IMR-90 (cell line): ENCODE measurements at regions not wholly inside any gene's neighbourhood (a gene's known extent, or its start where the extent isn't known, plus 50 kb on each side); places are given as distances from the start of the nearest gene placed in this dataset.

ENCODE experiments used
- ATAC-seq: fragments of 200-7000 bp; cut with Tn5 transposase; 2 replicates; pipeline ENCODE4 v1.9.1; 2020; ENCODE audit warnings: low read depth, mild to moderate bottlenecking, moderate library complexity
- BruUV-seq: library from RNA; stranded (reverse); fragments of 400-500 nt; replicated peaks from 2 replicates; lab custom pipeline; 2021; lab: Mats Ljungman, UMichigan
- CTCF ChIA-PET: fragments of 300-600 bp; formaldehyde crosslinking; extraction: SDS; loops from one replicate; lab custom pipeline; 2021; ENCODE audit warnings: antibody characterized with exemption; lab: Yijun Ruan, JAX
- POLR2A ChIA-PET: fragments of 300-600 bp; sonication (Branson Sonifier 250); formaldehyde crosslinking; loops from one replicate; lab custom pipeline; 2022; ENCODE audit warnings: antibody characterized with exemption; ENCODE audit not compliant: unreplicated experiment; lab: Charles Lee
- DNase-seq: peaks from one replicate; pipeline ENCODE4 v3.0.0; 2013
- H2AFZ ChIP-seq: replicated peaks from 2 replicates; pipeline ENCODE3; 2013; ENCODE audit warnings: low read length, mild to moderate bottlenecking; ENCODE audit not compliant: poor library complexity
- H2AK5ac ChIP-seq: 2 replicates; pipeline ENCODE4 v1.6.1; 2013; ENCODE audit warnings: low read depth, low read length, inconsistent platforms
- H2AK9ac ChIP-seq: replicated peaks from 2 replicates; pipeline ENCODE3; 2013; ENCODE audit warnings: mild to moderate bottlenecking, low read depth, low read length, moderate library complexity; ENCODE audit not compliant: poor library complexity
- H2BK120ac ChIP-seq: 2 replicates; pipeline ENCODE4 v1.6.1; 2013; ENCODE audit warnings: low read depth, low read length, inconsistent platforms
- H2BK15ac ChIP-seq: 3 replicates; pipeline ENCODE4 v1.6.1; 2013; ENCODE audit warnings: low read depth, low read length, inconsistent platforms
- H2BK20ac ChIP-seq: 2 replicates; pipeline ENCODE4 v1.6.1; 2013; ENCODE audit warnings: low read depth, mild to moderate bottlenecking, inconsistent platforms, low read length, moderate library complexity
- H2BK5ac ChIP-seq: 2 replicates; pipeline ENCODE4 v1.6.1; 2013; ENCODE audit warnings: mild to moderate bottlenecking, low read depth, low read length, inconsistent platforms; ENCODE audit not compliant: poor library complexity, severe bottlenecking
- H3K14ac ChIP-seq: replicated peaks from 2 replicates; pipeline ENCODE4 v1.6.1; 2013; ENCODE audit warnings: low read depth, low read length, inconsistent platforms
- H3K18ac ChIP-seq: 2 replicates; pipeline ENCODE4 v1.6.1; 2013; ENCODE audit warnings: low read depth, low read length, control low read depth
- H3K23ac ChIP-seq: 2 replicates; pipeline ENCODE4 v1.6.1; 2013; ENCODE audit warnings: low read depth, low read length, inconsistent platforms
- H3K27ac ChIP-seq: 2 replicates; pipeline ENCODE4 v1.5.1; 2013; ENCODE audit warnings: mild to moderate bottlenecking, control low read depth, low read length; ENCODE audit not compliant: insufficient read depth
- H3K27me3 ChIP-seq: 2 replicates; pipeline ENCODE4 v1.6.1; 2013; ENCODE audit warnings: low read length; ENCODE audit not compliant: control insufficient read depth, insufficient read depth
- H3K36me3 ChIP-seq: 2 replicates; pipeline ENCODE4 v1.6.1; 2013; ENCODE audit warnings: low read length, mixed read lengths; ENCODE audit not compliant: control insufficient read depth, insufficient read depth
- H3K4ac ChIP-seq: 2 replicates; pipeline ENCODE4 v1.6.1; 2013; ENCODE audit warnings: low read depth, low read length, inconsistent platforms
- H3K4me1 ChIP-seq: 2 replicates; pipeline ENCODE4 v1.6.1; 2013; ENCODE audit warnings: low read length, mixed read lengths; ENCODE audit not compliant: control insufficient read depth, insufficient read depth
- H3K4me2 ChIP-seq: 2 replicates; pipeline ENCODE4 v1.6.1; 2013; ENCODE audit warnings: low read depth, mild to moderate bottlenecking, control low read depth, low read length, moderate library complexity
- H3K4me3 ChIP-seq: 2 replicates; pipeline ENCODE4 v1.5.1; 2013; ENCODE audit warnings: low read depth, mild to moderate bottlenecking, control low read depth, low read length, moderate library complexity; ENCODE audit not compliant: insufficient read depth
- H3K56ac ChIP-seq: 2 replicates; pipeline ENCODE4 v1.6.1; 2013; ENCODE audit warnings: low read length, inconsistent platforms; ENCODE audit not compliant: insufficient read depth; ENCODE audit errors: extremely low read depth
- H3K79me1 ChIP-seq, 2 experiments: 2 replicates each; pipeline ENCODE4 v1.6.1; 2013; ENCODE audit warnings: low read length in 2 of 2, inconsistent platforms in 1 of 2, low read depth in 1 of 2
- H3K9ac ChIP-seq: 2 replicates; pipeline ENCODE4 v1.6.1; 2013; ENCODE audit warnings: low read depth, low read length, control low read depth
- H3K9me1 ChIP-seq: 2 replicates; pipeline ENCODE4 v1.6.1; 2013; ENCODE audit warnings: low read length, inconsistent platforms; ENCODE audit not compliant: insufficient read depth
- H3K9me3 ChIP-seq: 2 replicates; pipeline ENCODE4 v1.6.1; 2013; ENCODE audit warnings: low read length; ENCODE audit not compliant: control insufficient read depth, insufficient read depth
- H4K20me1 ChIP-seq: 2 replicates; pipeline ENCODE4 v1.6.1; 2013; ENCODE audit warnings: low read length, inconsistent platforms; ENCODE audit not compliant: insufficient read depth
- H4K5ac ChIP-seq: 2 replicates; pipeline ENCODE4 v1.6.1; 2013; ENCODE audit warnings: mild to moderate bottlenecking, low read depth, low read length, control low read depth
- H4K8ac ChIP-seq, 2 experiments: 2 replicates each; pipeline ENCODE4 v1.6.1; 2013; ENCODE audit warnings: low read depth in 2 of 2, low read length in 2 of 2, control low read depth in 1 of 2, inconsistent platforms in 1 of 2
- H4K91ac ChIP-seq: 2 replicates; pipeline ENCODE4 v1.6.1; 2013; ENCODE audit warnings: low read depth, low read length, inconsistent platforms; ENCODE audit not compliant: insufficient read depth
- BHLHE40 ChIP-seq: fragments of 150-350 bp; IDR thresholded peaks from 2 replicates; pipeline ENCODE4 v1.6.1; 2016; ENCODE audit warnings: mild to moderate bottlenecking, low read depth, low read length
- CEBPB ChIP-seq: IDR thresholded peaks from 2 replicates; pipeline ENCODE4 v1.6.1; 2012; ENCODE audit warnings: low read depth, low read length, improper control_type of control experiment
- CHD1 ChIP-seq: IDR thresholded peaks from 2 replicates; pipeline ENCODE4 v1.6.1; 2012; ENCODE audit warnings: low read depth, low read length, improper control_type of control experiment
- FOS ChIP-seq: fragments of 150-350 bp; IDR thresholded peaks from 2 replicates; pipeline ENCODE4 v1.6.1; 2016; ENCODE audit warnings: low read depth, low read length
- MAFK ChIP-seq: IDR thresholded peaks from 2 replicates; pipeline ENCODE4 v1.6.1; 2012; ENCODE audit warnings: low read depth, low read length, improper control_type of control experiment
- MAZ ChIP-seq: IDR thresholded peaks from 2 replicates; pipeline ENCODE4 v1.6.1; 2012; ENCODE audit warnings: low read depth, mild to moderate bottlenecking, low read length, improper control_type of control experiment, moderate library complexity, borderline replicate concordance
- MXI1 ChIP-seq: IDR thresholded peaks from 2 replicates; pipeline ENCODE4 v1.6.1; 2012; ENCODE audit warnings: low read depth, mild to moderate bottlenecking, low read length, moderate library complexity, borderline replicate concordance
- NFE2L2 ChIP-seq: fragments of 150-350 bp; IDR thresholded peaks from 2 replicates; pipeline ENCODE4 v1.6.1; 2016; ENCODE audit warnings: low read depth, mild to moderate bottlenecking, low read length
- POLR2A ChIP-seq: IDR thresholded peaks from 2 replicates; pipeline ENCODE4 v1.6.1; 2012; ENCODE audit warnings: mild to moderate bottlenecking, low read depth, low read length
- RAD21 ChIP-seq: IDR thresholded peaks from 2 replicates; pipeline ENCODE4 v1.6.1; 2012; ENCODE audit warnings: low read length, improper control_type of control experiment
- RCOR1 ChIP-seq: IDR thresholded peaks from 2 replicates; pipeline ENCODE4 v1.6.1; 2012; ENCODE audit warnings: mild to moderate bottlenecking, low read length, improper control_type of control experiment; ENCODE audit not compliant: insufficient replicate concordance
- RFX5 ChIP-seq: IDR thresholded peaks from 2 replicates; pipeline ENCODE4 v1.8.0; 2012; ENCODE audit warnings: low read depth, mild to moderate bottlenecking, low read length, moderate library complexity
- SMC3 ChIP-seq: fragments of 150-350 bp; IDR thresholded peaks from 2 replicates; pipeline ENCODE4 v1.6.1; 2016; ENCODE audit warnings: low read depth, mild to moderate bottlenecking, antibody characterized with exemption, low read length, moderate library complexity
- WGBS, 2 experiments: methylation state at CpG; one replicate each; pipeline versions ENCODE4 v1.1.5 to v1.1.7; 2013; ENCODE audit warnings: missing lambda C conversion rate in 2 of 2; ENCODE audit not compliant: insufficient read length in 1 of 2; ENCODE audit errors: extremely low coverage in 2 of 2; 5-methylcytosine and 5-hydroxymethylcytosine counted together
- dilution Hi-C: fragments of 300-500 bp; cut with HindIII; formaldehyde crosslinking; loops from one replicate; pipeline ENCODE4 v1.14.3; 2018; ENCODE audit warnings: low sequenced_read_pairs; ENCODE audit not compliant: unreplicated experiment
- in situ Hi-C: fragments of 300-500 bp; cut with MboI; formaldehyde crosslinking; loops from 3 replicates; pipeline ENCODE4 v1.14.3; 2019; ENCODE audit warnings: low sequenced_read_pairs, inconsistent platforms, mixed read lengths
- intact Hi-C: fragments of 100-400 bp; cut with micrococcal nuclease; formaldehyde crosslinking; loops from 2 replicates; pipeline ENCODE4 v1.10.0; 2022
- TF ChIP-seq, protein P1 (sequence below): fragments of 150-350 bp; IDR thresholded peaks from 2 replicates; pipeline ENCODE4 v1.6.1; 2017; ENCODE audit warnings: mild to moderate bottlenecking, antibody characterized with exemption, low read length, low read depth
- TF ChIP-seq, protein P2 (sequence below): conservative IDR thresholded peaks from 2 replicates; pipeline ENCODE4 v1.5.1; 2012; ENCODE audit warnings: mild to moderate bottlenecking, low read depth, low read length, improper control_type of control experiment
- TF ChIP-seq, protein P3 (sequence below): fragments of 150-350 bp; IDR thresholded peaks from 2 replicates; pipeline ENCODE4 v1.6.1; 2016; ENCODE audit warnings: low read depth, mild to moderate bottlenecking, low read length, moderate library complexity, borderline replicate concordance

DNA sequence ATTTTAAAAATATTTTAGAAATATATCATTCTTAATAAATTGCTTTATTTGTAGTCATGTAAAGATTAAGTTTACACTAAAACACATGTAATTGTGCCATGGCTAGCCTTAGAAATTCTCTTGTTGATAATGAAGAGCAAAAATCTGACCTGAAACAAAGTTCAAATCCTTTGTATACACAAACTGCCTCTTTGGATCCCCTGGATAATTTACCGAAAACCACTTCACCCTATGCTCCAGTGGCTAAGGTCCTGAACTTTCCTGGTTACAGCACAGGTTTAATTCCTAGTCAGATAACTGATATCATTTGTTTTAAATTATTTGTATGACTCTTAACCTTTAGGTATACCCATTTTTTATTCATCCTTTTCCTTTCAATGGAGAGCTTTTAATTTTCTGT is 1093.2 kb upstream of the ADGRL4 start:
- ChIA-PET CTCF (no interaction called here), POLR2A (no interaction called here)
- Histone ChIP-seq H3K14ac (no peak overlapping the region), H3K4ac (no peak overlapping the region), H3K4me1 (no peaks in the 10 kb centered on the region), H4K91ac (no peak overlapping the region), H4K8ac (no peak overlapping the region), H3K27ac (no peak overlapping the region), H3K9ac (no peak overlapping the region), H3K23ac (no peak overlapping the region), H2AK9ac (no peak overlapping the region), H2BK5ac (no peak overlapping the region), H3K79me1 (no peaks in the 10 kb centered on the region), H3K9me1 (no peaks in the 10 kb centered on the region), H3K36me3 (no peaks in the 10 kb centered on the region), H2BK20ac (no peak overlapping the region), H2BK120ac (no peak overlapping the region), H4K5ac (no peak overlapping the region), H4K20me1 (no peaks in the 10 kb centered on the region), H2AK5ac (no peak overlapping the region), H3K56ac (no peak overlapping the region), H2BK15ac (no peak overlapping the region), H2AFZ (no peak overlapping the region), H3K4me3 (no peak overlapping the region), H3K4me2 (no peak overlapping the region), H3K9me3 (0 out of 2 replicates have a peak, but pooled peaks cover 3% of the 10 kb centered on the region), H3K18ac (no peak overlapping the region), H3K27me3 (no peaks in the 10 kb centered on the region)
- TF ChIP-seq RCOR1, result no peak
- TF ChIP-seq RAD21, result no peak
- no peak for TF ChIP-seq POLR2A
- no peak for TF ChIP-seq CEBPB
- no peak for TF ChIP-seq MAZ
- TF ChIP-seq, protein P1, sequence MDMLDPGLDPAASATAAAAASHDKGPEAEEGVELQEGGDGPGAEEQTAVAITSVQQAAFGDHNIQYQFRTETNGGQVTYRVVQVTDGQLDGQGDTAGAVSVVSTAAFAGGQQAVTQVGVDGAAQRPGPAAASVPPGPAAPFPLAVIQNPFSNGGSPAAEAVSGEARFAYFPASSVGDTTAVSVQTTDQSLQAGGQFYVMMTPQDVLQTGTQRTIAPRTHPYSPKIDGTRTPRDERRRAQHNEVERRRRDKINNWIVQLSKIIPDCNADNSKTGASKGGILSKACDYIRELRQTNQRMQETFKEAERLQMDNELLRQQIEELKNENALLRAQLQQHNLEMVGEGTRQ, result no peak
- no peak for TF ChIP-seq CHD1
- TF ChIP-seq BHLHE40, result no peak
- no peak for TF ChIP-seq SMC3
- TF ChIP-seq, protein P2, sequence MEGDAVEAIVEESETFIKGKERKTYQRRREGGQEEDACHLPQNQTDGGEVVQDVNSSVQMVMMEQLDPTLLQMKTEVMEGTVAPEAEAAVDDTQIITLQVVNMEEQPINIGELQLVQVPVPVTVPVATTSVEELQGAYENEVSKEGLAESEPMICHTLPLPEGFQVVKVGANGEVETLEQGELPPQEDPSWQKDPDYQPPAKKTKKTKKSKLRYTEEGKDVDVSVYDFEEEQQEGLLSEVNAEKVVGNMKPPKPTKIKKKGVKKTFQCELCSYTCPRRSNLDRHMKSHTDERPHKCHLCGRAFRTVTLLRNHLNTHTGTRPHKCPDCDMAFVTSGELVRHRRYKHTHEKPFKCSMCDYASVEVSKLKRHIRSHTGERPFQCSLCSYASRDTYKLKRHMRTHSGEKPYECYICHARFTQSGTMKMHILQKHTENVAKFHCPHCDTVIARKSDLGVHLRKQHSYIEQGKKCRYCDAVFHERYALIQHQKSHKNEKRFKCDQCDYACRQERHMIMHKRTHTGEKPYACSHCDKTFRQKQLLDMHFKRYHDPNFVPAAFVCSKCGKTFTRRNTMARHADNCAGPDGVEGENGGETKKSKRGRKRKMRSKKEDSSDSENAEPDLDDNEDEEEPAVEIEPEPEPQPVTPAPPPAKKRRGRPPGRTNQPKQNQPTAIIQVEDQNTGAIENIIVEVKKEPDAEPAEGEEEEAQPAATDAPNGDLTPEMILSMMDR, result no peak
- TF ChIP-seq NFE2L2, result no peak
- no peak for TF ChIP-seq MAFK
- TF ChIP-seq, protein P3, sequence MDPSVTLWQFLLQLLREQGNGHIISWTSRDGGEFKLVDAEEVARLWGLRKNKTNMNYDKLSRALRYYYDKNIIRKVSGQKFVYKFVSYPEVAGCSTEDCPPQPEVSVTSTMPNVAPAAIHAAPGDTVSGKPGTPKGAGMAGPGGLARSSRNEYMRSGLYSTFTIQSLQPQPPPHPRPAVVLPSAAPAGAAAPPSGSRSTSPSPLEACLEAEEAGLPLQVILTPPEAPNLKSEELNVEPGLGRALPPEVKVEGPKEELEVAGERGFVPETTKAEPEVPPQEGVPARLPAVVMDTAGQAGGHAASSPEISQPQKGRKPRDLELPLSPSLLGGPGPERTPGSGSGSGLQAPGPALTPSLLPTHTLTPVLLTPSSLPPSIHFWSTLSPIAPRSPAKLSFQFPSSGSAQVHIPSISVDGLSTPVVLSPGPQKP, result no peak
- no peak for TF ChIP-seq MXI1
- TF ChIP-seq FOS, result no peak
- no peak for TF ChIP-seq RFX5
- intact Hi-C loops (no loop called here), dilution Hi-C loops (no loop called here), in situ Hi-C loops (no loop called here)
- no TSS peak for BruUV-seq
- DNase-seq (no peak), ATAC-seq (no peak)
- WGBS, 2 experiments, result no CpG with 5 or more reads among the region's 1 CpG
